Neural cell (in vitro differentiated cells): ENCODE measurements at regions not wholly inside any gene's neighbourhood (a gene's known extent, or its start where the extent isn't known, plus 50 kb on each side); places are given as distances from the start of the nearest gene placed in this dataset.

Experiments
- H2AFZ ChIP-seq: fragments of 200-600, 300-800 bp; sonication (generic), shearing (Covaris generic); 2 replicates; pipeline ENCODE4 v1.6.0; 2014; ENCODE audit warnings: low read depth, mild to moderate bottlenecking, antibody characterized with exemption, low read length, moderate library complexity
- H3F3A ChIP-seq: fragments of 200-600 bp; shearing (Covaris generic); 2 replicates; pipeline ENCODE4 v1.6.1; 2016; ENCODE audit warnings: mild to moderate bottlenecking, moderate library complexity, mixed read lengths, antibody characterized with exemption, low read length; ENCODE audit not compliant: insufficient read depth, poor library complexity, severe bottlenecking
- H3K27ac ChIP-seq: fragments of 200-600, 300-800 bp; sonication (generic), shearing (Covaris generic); 2 replicates; pipeline ENCODE4 v1.5.1; 2014; ENCODE audit warnings: mild to moderate bottlenecking, low read length, moderate library complexity
- H3K27me3 ChIP-seq: fragments of 300-800, 200-600 bp; sonication (generic), shearing (Covaris generic); 2 replicates; pipeline ENCODE4 v1.6.0; 2014; ENCODE audit warnings: mild to moderate bottlenecking, low read depth, low read length, moderate library complexity; ENCODE audit not compliant: insufficient read depth
- H3K36me3 ChIP-seq: fragments of 300-800, 200-600 bp; sonication (generic), shearing (Covaris generic); 2 replicates; pipeline ENCODE4 v1.5.1; 2014; ENCODE audit warnings: mild to moderate bottlenecking, antibody characterized with exemption, low read length, moderate library complexity; ENCODE audit not compliant: insufficient read depth
- H3K4me2 ChIP-seq: fragments of 300-800, 200-600 bp; sonication (generic), shearing (Covaris generic); 2 replicates; pipeline ENCODE4 v1.6.0; 2014; ENCODE audit warnings: mild to moderate bottlenecking, low read length
- H3K4me3 ChIP-seq: fragments of 300-800, 200-600 bp; sonication (generic), shearing (Covaris generic); 2 replicates; pipeline ENCODE4 v1.5.1; 2014; ENCODE audit warnings: mild to moderate bottlenecking, low read length, moderate library complexity
- H3K79me2 ChIP-seq: fragments of 200-600 bp; shearing (Covaris generic); replicated peaks from 2 replicates; pipeline ENCODE4 v1.6.0; 2014; ENCODE audit warnings: mild to moderate bottlenecking, low read length, moderate library complexity; ENCODE audit not compliant: insufficient read depth
- H3K9ac ChIP-seq: fragments of 300-800, 200-600 bp; sonication (generic), shearing (Covaris generic); 2 replicates; pipeline ENCODE4 v1.6.1; 2016; ENCODE audit warnings: mild to moderate bottlenecking, low read length, mixed read lengths
- H3K9me2 ChIP-seq: fragments of 200-600 bp; shearing (Covaris generic); 2 replicates; pipeline ENCODE4 v1.6.1; 2016; ENCODE audit warnings: mild to moderate bottlenecking, low read length, mixed read lengths; ENCODE audit not compliant: insufficient read depth
- H3K9me3 ChIP-seq: fragments of 200-600, 300-800 bp; sonication (generic), shearing (Covaris generic); 2 replicates; pipeline ENCODE4 v1.6.1; 2016; ENCODE audit warnings: mild to moderate bottlenecking, mixed run types, low read length, moderate library complexity, mixed read lengths
- H4K20me1 ChIP-seq: fragments of 200-600 bp; shearing (Covaris generic); 2 replicates; pipeline ENCODE4 v1.6.1; 2016; ENCODE audit warnings: mild to moderate bottlenecking, mixed run types; ENCODE audit not compliant: insufficient read depth
- EP300 ChIP-seq: fragments of 450-650 bp; conservative IDR thresholded peaks from 2 replicates; pipeline ENCODE4 v1.6.1; 2014; ENCODE audit warnings: antibody characterized with exemption, mild to moderate bottlenecking, moderate library complexity; ENCODE audit not compliant: poor library complexity, severe bottlenecking
- EZH2 ChIP-seq: fragments of 200-600, 300-800 bp; shearing (Covaris generic), sonication (generic); IDR thresholded peaks from 2 replicates; pipeline ENCODE4 v1.6.1; 2014; ENCODE audit warnings: antibody characterized with exemption, low read length, borderline replicate concordance, mild to moderate bottlenecking; ENCODE audit not compliant: insufficient read depth, poor library complexity, severe bottlenecking
- MXI1 ChIP-seq: fragments of 450-650 bp; conservative IDR thresholded peaks from 2 replicates; pipeline ENCODE4 v1.6.1; 2014; ENCODE audit warnings: antibody characterized with exemption, mild to moderate bottlenecking; ENCODE audit not compliant: poor library complexity, severe bottlenecking
- POLR2AphosphoS5 ChIP-seq: IDR thresholded peaks from 2 replicates; pipeline ENCODE4 v1.6.1; 2012
- RAD21 ChIP-seq: fragments of 450-650 bp; conservative IDR thresholded peaks from 2 replicates; pipeline ENCODE4 v1.6.1; 2014; ENCODE audit warnings: antibody characterized with exemption, mild to moderate bottlenecking, moderate library complexity
- SMC3 ChIP-seq: fragments of 450-650 bp; conservative IDR thresholded peaks from 2 replicates; pipeline ENCODE4 v1.6.1; 2014; ENCODE audit warnings: antibody characterized with exemption, mild to moderate bottlenecking, moderate library complexity; ENCODE audit not compliant: poor library complexity
- TAF1 ChIP-seq: IDR thresholded peaks from 2 replicates; pipeline ENCODE4 v1.6.1; 2012; ENCODE audit warnings: low read depth
- TF ChIP-seq, protein P1 (sequence below): IDR thresholded peaks from 2 replicates; pipeline ENCODE4 v1.6.1; 2012; ENCODE audit warnings: borderline replicate concordance
- TF ChIP-seq, protein P2 (sequence below): fragments of 450-650 bp; IDR thresholded peaks from 2 replicates; pipeline ENCODE4 v1.5.1; 2014; ENCODE audit warnings: antibody characterized with exemption, mild to moderate bottlenecking, moderate library complexity; ENCODE audit not compliant: poor library complexity, severe bottlenecking

DNA sequence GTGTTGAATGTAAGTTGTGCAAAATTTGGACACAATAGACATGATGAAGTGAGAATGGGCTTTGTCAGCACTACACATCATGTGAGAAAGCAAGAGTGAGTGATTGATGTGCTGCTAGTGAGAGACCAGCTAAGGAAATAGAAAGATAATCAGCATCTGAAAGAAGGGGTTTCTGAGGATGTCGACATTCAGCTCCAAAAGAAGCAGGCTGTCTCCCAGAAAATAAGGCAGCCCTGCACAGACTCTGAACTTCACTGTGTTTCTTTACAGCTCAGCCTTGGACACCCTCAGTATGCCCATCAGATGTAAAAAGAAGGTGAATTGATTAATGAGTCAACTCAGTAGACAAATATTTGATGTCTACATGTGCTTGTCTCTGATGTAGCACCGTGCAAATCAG lies 80.8 kb upstream of the ADCY2 start:
- TF ChIP-seq TAF1 = no peak
- no peak for TF ChIP-seq EP300
- TF ChIP-seq EZH2 = no peak
- TF ChIP-seq POLR2AphosphoS5 = no peak
- no peak for TF ChIP-seq RAD21
- TF ChIP-seq, protein P1, sequence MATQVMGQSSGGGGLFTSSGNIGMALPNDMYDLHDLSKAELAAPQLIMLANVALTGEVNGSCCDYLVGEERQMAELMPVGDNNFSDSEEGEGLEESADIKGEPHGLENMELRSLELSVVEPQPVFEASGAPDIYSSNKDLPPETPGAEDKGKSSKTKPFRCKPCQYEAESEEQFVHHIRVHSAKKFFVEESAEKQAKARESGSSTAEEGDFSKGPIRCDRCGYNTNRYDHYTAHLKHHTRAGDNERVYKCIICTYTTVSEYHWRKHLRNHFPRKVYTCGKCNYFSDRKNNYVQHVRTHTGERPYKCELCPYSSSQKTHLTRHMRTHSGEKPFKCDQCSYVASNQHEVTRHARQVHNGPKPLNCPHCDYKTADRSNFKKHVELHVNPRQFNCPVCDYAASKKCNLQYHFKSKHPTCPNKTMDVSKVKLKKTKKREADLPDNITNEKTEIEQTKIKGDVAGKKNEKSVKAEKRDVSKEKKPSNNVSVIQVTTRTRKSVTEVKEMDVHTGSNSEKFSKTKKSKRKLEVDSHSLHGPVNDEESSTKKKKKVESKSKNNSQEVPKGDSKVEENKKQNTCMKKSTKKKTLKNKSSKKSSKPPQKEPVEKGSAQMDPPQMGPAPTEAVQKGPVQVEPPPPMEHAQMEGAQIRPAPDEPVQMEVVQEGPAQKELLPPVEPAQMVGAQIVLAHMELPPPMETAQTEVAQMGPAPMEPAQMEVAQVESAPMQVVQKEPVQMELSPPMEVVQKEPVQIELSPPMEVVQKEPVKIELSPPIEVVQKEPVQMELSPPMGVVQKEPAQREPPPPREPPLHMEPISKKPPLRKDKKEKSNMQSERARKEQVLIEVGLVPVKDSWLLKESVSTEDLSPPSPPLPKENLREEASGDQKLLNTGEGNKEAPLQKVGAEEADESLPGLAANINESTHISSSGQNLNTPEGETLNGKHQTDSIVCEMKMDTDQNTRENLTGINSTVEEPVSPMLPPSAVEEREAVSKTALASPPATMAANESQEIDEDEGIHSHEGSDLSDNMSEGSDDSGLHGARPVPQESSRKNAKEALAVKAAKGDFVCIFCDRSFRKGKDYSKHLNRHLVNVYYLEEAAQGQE = no peak
- TF ChIP-seq MXI1 = no peak
- TF ChIP-seq, protein P2, sequence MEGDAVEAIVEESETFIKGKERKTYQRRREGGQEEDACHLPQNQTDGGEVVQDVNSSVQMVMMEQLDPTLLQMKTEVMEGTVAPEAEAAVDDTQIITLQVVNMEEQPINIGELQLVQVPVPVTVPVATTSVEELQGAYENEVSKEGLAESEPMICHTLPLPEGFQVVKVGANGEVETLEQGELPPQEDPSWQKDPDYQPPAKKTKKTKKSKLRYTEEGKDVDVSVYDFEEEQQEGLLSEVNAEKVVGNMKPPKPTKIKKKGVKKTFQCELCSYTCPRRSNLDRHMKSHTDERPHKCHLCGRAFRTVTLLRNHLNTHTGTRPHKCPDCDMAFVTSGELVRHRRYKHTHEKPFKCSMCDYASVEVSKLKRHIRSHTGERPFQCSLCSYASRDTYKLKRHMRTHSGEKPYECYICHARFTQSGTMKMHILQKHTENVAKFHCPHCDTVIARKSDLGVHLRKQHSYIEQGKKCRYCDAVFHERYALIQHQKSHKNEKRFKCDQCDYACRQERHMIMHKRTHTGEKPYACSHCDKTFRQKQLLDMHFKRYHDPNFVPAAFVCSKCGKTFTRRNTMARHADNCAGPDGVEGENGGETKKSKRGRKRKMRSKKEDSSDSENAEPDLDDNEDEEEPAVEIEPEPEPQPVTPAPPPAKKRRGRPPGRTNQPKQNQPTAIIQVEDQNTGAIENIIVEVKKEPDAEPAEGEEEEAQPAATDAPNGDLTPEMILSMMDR = no peak
- TF ChIP-seq SMC3 = no peak
- Histone ChIP-seq H3K27me3 (no peaks in the 10 kb centered on the region), H3K27ac (no peak overlapping the region), H3K9me2 (no peaks in the 10 kb centered on the region), H3K4me2 (no peak overlapping the region), H4K20me1 (no peaks in the 10 kb centered on the region), H3K9ac (no peak overlapping the region), H3K9me3 (no peaks in the 10 kb centered on the region), H2AFZ (no peak overlapping the region), H3K36me3 (no peaks in the 10 kb centered on the region), H3F3A (no peaks in the 10 kb centered on the region), H3K79me2 (no peaks in the 10 kb centered on the region), H3K4me3 (no peak overlapping the region)

DNA sequence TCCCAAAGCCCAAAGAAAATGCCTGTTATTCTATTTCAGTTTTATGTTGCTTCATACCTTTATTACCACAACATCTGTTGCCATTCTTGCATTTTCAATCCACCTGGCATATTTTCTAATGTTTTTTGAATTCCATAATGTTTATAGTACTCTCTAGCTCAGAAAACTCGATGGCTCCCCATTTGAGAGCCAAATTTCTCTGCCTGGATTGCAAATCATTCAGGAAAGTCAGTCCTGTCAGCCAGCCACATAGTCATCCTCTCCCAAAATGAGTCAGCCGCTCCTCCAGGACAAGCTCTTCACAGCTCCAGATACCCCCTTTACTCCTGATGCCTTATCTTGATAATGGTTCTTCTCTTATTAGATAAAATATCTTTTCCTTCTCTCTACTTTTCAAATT lies 78.2 kb upstream of the ADCY2 start:
- no peaks in the 10 kb centered on the region for H4K20me1 ChIP-seq
- no peak for TF ChIP-seq EZH2
- TF ChIP-seq RAD21 = no peak
- TF ChIP-seq TAF1 = no peak
- TF ChIP-seq EP300 = no peak
- TF ChIP-seq, protein P2 = no peak
- TF ChIP-seq, protein P1 = no peak
- TF ChIP-seq POLR2AphosphoS5 = no peak
- TF ChIP-seq SMC3 = no peak
- TF ChIP-seq MXI1 = no peak
- no peaks in the 10 kb centered on the region for H3K9me3 ChIP-seq
- H3K27ac ChIP-seq = no peak overlapping the region
- no peak overlapping the region for H3K4me2 ChIP-seq
- no peaks in the 10 kb centered on the region for H3K9me2 ChIP-seq
- H3K36me3 ChIP-seq = no peaks in the 10 kb centered on the region
- no peak overlapping the region for H3K4me3 ChIP-seq
- no peak overlapping the region for H2AFZ ChIP-seq
- H3K79me2 ChIP-seq = no peaks in the 10 kb centered on the region
- no peak overlapping the region for H3K9ac ChIP-seq
- H3F3A ChIP-seq = no peaks in the 10 kb centered on the region
- no peaks in the 10 kb centered on the region for H3K27me3 ChIP-seq
